ENCODE measurements at regions not wholly inside any gene's neighbourhood (a gene's known extent, or its start where the extent isn't known, plus 50 kb on each side); places are given as distances from the start of the nearest gene placed in this dataset.

DNA sequence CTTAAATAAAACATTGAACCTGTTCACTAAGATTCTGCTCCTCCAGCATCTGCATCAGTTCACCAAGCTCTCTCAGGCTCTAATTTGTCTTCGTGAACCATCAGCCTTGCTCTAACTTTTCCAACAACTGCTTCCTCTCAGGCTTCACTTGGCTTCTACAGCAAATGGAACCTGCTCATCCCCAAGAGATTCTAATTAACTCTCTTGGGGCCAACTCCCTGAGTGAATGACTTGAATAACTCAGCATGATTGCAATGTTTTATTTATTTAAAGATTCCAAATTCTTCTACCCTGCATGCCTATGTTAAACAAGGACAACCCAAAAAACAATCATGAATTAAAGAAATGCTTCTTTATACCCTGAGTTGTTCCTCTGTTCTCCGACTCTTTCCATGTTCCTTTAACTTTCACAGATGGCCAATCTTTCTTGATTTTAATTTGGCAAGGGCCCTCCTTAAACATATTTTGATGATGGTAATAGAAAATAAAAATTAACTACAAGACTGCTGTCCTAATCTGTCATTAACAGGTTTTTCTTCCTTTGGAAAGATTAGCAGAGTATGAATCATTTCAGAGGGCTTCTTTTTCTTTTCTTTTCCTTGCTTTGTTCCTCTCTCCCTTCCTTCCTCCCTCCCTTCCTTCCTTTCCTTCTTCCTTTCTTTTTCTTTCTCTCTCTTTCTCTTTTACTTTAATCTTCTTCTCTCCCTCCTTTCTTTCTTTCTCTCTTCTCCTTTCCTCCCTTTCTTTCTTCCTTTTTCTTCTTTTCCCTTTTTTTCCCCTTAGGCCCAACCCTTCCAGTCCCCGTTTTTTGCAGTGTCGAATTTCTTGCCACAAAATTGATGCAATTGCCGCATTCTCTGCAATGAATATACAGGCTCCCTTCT is 195.0 kb upstream of the RHOBTB1 start:
- no peak for DNase-seq

DNA sequence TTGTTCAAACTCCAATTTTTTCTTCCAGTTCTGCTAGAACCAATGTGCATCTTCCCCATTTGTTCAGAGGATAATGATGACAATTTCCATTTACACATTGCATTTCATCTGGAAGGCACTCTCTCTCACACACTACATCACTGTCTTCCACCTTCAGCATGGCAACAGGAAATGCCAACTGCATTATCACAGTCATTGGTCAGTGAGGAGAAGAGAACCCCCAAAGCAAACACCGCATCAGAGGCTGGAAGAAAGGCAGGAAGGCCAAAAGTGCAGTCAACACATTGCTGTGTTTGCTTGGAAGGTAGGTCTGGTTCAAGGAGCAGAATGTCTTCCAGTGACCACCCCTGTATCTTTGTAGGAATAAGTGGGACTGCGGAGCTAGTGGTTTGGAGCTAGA is 192.2 kb upstream of the RHOBTB1 start:
- peak; percentile 41 for DNase-seq

DNA sequence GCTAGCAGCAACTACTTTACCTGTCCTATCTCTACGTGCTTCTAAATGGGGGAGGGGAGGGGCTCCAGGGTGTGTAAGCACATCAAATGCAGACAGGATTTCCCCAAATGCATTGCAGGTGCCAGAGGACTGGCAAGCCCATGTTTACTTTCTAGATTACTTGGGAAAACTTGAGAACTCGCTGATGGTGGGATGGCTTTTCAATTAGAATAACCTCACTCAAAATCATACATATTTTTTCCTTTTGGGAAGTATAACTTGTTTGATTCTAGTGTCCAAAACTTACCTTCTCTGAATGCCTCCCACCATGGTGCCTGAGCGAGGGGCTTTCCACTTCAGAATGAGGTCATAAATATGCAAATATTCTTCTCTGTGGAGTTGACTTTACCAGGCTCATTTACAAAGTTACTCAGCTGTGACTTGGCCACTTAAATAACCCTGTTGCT is 191.3 kb upstream of the RHOBTB1 start:
- peak; percentile 8 for DNase-seq

DNA sequence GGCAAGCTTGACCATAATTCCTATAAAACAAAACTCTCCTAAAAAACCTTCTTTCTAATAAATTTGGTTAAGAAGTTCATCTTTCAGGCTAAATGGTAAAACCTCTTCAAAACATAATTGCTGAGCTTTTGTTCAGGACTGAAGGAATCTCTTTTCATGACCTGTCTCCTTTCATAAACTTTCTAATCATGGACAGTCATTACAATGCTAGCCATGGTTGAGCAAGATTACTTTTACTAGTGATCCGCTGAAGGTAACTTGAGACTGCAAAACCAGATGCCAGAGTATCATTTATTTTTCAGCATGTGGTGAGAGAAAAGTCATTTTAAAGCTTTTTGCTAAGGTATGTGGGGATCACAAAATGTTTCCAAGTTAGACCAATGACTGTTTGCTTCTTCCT is 186.4 kb upstream of the RHOBTB1 start:
- DNase-seq, result no peak

DNA sequence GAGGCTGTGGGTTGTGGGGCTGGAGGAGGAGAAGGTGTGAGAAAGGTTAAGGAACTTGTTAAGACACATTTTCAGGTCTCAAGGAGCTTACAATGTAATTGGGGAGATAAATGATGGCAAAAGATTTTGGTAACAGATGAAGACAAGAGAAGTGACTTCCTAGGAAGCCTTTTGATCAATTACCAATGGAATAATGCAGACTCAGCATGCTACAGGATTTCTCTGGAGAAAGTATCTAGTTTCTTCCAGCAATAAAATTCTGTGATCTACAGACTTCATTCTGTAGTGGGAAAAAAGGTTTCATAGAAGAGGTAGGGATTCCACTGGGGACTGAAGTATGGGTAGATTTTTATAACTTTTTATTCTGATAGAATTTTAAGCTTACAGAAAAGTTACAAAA is 184.2 kb upstream of the RHOBTB1 start:
- no peak for DNase-seq

DNA sequence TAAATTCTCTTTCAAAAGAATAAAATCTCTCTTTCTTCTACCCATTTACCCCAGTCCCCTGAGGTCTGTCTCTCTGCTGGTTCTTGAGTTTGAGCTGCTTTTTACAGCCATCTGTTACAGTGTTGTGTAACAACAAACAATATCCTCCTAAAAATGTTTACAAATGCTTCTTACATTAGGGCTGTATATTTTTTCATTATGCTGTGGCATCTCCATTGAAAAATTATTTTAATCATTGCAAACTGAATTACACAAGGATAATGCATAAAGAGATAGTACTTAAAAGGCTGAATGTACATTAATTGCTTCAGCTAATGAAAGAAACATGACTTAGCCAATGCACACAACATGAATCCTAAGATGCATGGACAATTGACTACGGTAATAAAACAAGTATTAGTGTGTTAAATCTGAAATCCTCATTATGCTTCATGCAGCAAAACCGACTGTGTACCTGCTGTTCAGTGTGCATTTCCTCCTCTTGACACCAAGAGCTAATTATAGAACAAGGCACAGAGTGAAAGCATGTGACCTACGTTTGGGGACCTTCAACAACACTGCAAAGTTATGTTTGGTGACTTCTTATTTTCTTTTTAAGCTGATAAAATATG is 181.7 kb upstream of the RHOBTB1 start:
- peak; percentile 29 for DNase-seq

DNA sequence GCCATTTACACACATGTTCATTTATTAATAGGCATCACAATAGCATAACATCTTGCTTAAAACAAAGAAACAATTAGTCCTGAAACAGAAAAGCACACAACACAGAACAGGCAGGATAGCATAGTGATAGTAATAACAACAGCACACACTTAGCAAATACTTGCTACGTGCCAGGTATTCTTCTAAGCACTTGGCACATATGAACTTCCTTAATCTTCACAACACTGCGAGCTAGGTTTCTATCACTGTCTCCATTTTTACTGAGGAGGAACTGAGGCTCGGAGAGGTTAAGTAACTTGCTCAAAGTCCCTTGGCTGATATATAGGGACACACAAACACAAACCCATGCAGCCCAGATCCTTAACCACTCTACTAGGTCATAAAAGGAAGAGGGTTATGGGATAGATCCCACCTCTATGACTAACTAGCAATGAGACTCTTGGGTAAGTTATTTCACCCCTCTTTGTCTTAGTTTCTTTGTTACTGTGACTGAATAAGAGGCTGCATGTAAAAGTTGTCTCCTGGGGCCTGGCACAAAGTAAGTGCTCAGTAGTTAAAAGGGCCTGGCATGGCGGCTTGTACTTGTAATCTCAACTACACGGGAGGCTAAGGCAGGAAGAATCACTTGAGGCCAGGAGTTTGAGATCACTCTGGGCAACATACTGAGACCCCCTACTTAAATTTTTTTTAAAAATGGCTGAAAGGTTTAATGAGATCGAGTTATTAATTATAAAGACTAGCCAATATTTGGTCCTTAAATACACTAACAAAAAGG is 181.0 kb upstream of the RHOBTB1 start:
- DNase-seq, result no peak

DNA sequence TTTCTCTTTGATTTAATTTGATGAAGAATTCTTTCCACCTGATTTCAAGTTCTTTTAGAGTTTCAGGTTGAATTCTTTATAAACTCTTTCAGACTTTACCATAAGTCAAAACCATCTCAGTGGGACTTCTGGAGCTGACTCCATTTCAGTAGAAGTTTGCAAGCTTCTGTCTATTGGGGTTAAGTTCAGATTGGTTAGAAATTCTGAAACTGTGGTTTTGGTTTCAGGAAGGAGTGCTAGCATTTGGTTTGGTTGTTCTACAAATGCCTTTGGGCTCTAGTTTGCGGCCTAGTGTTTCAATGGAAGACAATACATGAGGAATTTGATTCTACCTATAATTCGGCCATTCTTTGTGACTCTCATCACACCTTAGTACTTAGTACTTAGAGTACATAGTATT is 176.8 kb upstream of the RHOBTB1 start:
- no peak for DNase-seq

DNA sequence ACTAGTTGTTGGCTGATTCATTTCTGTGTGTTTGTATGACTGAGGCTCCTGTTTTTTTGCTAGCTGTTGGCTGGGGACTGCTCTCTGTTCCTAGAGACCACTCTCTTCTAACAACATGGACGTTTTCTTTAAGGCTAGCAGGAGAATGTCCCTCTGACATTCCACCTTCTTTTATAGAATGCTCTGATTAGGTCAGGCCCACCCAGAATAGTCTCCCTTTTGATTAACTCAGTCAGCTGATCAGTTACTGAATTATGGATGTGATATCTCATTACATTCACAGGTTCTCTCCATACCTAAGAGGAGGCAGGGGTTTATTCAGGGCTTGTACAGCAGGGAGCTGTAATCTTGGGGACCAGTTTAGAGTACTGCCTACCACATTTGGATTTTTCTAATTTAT is 175.6 kb upstream of the RHOBTB1 start:
- no peak for DNase-seq

DNA sequence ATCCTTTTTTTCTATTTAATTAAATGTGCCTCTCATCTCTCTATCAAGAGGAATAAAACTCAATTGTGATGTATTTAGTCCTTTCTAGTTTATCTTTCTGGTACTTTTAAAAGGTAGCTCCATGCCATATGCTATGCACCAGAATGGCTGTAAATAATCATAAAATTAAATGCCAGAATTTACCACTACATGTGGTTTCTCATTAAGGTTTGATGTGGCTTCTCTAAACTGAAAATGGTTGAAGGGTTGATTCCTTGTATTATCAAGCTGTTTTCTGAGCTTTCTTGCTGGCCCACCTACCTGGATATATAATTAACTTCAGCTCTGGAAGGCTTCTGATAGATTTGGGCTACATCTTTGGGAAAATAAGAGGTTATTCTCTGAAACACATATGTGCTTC is 171.9 kb upstream of the RHOBTB1 start:
- no peak for DNase-seq

DNA sequence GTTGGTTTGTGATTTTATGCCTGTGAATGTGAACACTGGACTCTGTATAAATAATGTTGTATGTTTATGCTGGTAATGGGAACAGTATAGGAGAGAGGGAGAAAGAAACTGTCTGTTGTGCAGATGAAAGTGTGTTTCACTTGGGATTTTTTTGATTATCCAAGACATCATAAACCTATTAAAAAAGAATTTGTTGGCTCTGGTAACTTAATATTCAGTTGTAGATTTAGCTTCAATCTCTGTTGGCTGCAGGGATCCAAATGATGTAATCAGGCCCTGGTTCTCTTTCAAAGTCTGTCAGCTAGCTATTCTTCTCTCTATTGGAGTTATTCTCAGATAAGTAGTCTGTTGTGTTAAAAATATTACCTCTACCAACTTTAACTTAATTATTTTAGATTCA is 168.8 kb upstream of the RHOBTB1 start:
- DNase-seq, result no peak

DNA sequence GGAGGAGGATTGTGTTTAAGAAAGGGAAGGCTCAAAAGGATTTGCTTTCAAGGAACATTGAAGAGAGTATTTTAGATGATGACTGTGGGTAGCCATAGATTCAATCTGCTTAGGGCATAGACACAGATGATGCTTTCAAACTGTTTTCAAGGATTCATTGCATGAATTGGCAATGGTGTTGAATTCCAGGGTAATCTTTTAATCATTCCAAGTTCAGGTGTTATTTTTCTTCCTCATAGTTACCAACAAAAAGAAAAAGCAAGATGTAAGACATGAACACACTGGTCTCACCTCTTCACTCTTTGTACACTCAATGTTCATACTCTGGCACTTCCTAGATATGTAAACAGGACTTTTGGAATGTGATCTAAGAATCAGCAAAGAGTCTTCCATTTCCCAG is 167.0 kb upstream of the RHOBTB1 start:
- no peak for DNase-seq

DNA sequence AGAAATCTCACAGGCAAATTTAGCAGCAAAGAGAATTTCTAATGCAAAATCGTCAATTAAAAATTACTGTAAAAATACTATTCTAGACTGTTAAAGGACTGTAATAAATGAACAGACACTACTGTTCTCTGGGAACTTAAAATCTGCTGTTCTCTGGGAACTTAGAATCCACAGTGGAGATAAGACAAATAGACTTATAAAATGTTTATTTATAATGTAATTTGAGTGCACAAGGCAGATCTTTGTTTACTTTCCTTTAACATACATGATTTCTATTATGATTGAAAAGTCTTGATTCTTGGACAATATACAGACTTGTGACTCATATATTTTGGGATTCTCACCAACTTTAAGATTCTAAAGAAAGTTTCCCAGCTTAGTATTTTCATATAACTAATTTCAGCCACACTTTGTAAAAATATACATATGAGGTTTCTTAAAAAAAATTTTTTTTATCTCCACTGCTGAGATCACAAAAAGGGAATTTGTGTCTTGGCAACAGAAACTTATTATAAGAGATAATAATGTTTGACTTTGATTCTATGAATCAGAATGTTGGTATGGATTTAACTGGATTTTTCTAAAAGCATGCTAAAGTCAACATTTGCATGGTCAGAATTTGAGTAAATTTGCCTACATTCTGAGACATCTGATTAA is 166.3 kb upstream of the RHOBTB1 start:
- no peak for DNase-seq

DNA sequence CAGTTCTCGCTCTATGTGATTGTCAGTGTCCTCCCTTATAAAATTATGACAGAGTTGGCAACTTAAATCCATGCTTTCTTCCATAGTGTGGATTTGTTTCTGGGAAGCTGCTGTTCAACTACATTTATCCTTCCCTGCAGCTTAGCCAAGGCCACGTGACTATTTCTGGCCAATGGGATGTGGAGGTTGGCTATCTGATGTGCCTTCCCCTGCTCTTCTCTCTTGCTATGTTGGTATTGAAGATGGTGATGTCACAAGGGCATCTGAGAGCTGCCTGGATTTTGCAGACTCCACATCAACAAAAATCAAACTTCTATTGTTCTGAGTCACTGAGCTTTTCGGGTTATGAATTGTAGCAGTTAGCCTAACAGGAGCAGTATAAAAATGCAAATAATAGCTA is 164.9 kb upstream of the RHOBTB1 start:
- DNase-seq, result no peak

DNA sequence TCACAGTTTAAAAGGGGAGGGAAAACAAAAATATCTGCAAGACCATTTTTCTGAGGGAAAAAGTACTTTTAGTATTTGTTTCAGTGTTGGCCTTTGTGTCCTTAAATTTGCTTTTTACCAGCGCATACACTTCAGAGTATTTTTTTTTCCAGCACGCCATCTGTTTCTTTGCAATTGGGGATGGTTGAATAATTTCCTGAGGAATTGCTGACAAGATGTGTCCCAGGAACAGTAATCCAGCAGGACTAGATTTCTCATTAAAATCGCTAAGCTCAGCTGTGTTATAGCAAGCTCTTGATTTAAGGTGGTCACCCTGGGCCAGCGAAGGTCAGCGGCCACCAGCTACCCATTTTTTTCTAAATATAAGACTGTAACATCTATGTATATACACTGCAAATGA is 156.9 kb upstream of the RHOBTB1 start:
- DNase-seq, result no peak

DNA sequence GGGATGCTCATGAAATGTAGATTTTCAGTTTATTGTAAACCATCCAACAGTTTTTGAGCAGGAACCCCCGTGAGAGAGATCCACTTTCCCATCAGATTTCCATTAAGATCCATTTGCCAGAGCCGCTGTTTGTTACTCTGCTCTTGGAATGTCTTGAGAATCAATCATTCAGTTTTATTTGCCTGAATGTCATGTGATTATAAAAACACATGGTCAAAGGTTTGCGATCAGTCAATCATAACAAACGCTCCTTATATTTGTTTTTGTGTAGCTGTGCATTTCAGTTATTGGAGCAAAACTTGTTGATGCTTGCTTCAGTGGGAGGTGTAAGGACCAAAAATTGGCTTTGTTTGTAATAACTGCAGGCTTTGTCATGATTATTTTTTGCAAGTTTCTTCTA is 155.8 kb upstream of the RHOBTB1 start:
- DNase-seq, result no peak

DNA sequence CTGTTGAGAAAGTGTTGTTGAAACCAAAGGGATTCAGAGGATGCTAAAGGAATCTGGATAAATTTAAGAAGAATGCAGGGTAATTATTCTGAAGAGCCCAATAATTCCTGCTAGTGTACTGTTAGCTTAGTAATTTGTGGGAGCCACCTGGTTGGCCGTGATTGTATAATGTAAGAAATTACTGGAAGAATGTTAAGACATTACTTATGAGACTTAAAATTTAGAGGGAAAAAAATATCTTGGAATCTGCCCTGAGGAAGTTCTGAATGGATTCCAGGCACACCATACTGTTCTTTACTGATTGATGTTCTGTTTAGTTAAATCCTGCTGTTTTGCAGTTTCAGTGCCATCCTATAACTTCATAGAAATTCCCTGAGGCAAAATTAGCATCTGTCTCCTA is 155.0 kb upstream of the RHOBTB1 start:
- no peak for DNase-seq

DNA sequence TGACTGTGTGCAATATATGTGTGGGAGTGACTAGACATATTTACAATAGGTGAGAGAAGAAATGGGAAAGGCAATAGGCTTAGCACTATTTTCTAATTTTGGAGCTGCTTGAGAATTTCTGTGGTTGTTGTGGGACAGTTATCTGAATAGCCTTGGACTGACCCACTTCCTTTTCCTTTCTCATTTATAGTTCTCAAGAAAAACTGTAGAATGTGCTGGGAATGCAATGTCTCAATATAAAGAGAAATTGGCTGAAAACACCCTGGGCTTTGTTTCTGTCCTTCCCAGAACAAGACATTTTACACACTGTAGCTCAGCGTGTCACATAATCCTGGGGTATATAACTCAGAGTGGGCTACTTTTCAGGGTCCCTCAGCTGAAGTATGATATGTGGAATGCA is 153.0 kb upstream of the RHOBTB1 start:
- DNase-seq, result no peak

DNA sequence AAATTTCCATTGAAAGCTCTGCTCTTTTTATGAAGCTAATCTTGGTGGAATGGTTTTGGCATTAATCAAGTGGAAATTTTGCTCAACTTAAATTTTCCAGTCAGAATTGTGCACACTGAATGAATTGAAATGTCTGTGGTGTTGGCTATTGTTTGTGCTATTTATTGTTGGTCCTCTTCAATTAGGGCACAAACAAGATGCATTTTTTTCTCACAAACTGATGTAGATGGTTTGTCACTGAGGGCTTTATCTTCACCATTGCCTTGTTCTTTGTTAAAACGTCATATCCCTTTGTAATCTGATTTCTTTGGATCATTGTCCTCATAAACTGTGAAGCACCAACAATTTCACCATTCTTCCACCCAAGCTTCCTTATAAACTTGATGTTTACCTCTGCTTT is 152.1 kb upstream of the RHOBTB1 start:
- no peak for DNase-seq

DNA sequence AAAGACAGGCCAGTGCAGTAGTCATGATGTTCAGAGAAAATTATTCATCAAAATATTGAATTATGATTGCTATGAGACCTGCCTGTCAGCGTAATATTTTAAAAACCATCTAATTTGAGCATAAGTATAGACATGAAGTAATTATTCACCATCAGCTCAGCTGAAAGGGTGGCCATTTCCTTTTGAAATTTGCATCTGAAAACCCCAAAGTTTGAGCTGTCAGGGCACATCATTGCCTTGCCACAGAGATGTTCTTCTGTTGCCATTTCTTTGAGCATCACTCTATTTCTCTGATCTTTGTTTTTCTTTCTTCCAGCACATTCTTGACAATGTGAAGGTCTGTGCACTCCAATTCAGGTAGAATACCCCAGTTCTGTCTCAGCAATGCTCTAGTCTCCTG is 147.5 kb upstream of the RHOBTB1 start:
- no peak for DNase-seq

DNA sequence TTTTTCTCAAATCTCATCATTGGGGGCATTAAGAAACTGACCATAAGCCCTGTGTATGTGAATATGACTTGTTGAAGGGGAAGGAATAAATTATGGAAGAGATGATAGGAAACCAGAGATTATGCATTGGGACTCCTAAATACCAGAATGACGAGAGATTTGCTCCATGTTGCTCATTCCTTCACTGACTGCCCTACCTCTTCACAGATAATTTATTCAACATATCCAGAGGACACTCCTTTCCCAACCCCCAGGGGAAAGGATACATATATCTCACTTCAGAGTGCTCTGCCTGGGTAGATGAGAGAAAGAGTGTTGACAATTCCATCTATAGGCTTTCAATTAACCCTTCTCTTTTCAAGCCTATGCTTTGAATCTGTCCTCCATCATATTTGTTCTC is 145.3 kb upstream of the RHOBTB1 start:
- DNase-seq, result no peak

DNA sequence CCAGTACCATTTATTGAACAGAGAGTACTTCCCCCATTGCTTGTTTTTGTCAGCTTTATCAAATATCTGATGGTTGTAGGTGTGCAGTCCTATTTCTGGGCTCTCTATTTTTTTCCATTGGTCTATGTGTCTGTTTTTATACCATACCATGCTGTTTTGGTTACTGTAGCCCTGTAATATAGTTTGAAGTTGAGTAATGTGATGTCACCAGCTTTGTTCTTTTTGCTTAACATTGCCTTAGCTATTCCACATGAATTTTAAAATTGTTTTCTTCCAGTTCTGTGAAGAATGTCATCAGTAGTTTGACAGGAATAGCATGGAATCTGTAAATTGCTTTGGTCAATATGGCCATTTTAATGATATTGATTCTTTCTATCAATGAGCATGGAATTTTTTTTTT is 140.5 kb upstream of the RHOBTB1 start:
- no peak for DNase-seq

DNA sequence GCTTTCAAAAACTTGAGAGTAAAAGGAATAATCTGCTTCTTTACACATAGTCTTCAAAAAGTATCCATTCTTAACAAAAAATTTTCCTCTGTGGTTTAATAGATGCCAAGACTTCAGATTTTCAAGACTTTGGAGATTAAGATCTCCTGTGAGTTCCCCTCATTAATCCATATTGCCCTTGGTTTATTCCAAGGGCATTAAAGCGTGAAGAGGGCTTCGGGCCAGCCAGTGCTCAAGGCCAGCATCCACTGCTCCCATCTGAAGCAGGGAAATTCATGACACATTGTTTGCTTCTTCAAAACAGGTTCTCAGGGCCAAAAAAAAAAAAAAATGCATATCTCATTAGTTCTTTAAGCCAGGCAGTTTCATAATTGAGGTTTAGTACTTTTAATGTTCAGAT is 137.3 kb upstream of the RHOBTB1 start:
- DNase-seq, result no peak
